ENCODE measurements at regions not wholly inside any gene's neighbourhood (a gene's known extent, or its start where the extent isn't known, plus 50 kb on each side); places are given as distances from the start of the nearest gene placed in this dataset.
"Not testable (repeated sequence)": the region's sequence is repeated elsewhere in the genome, so short reads cannot be mapped to it uniquely, and the experiment has no call there.

GRCh38 chr6:43884652-43885022 is 114.6 kb downstream of the VEGFA start:
- Histone ChIP-seq H4K20me1 (ENCODE audit: insufficient read depth, low read length) (no peaks in the 10 kb centered on the region), H3K4me3 (ENCODE audit: insufficient read depth, low read length) (no peak overlapping the region), H3K79me2 (ENCODE audit: insufficient read depth, low read length) (no peaks in the 10 kb centered on the region), H3K27ac (ENCODE audit: low read depth, low read length) (no peak overlapping the region), H3K4me2 (ENCODE audit: insufficient read depth, low read length) (no peak overlapping the region), H3K9me3 (ENCODE audit: low read depth, low read length) (no peaks in the 10 kb centered on the region), H3K4me1 (ENCODE audit: insufficient read depth, low read length) (no peaks in the 10 kb centered on the region), H2AFZ (ENCODE audit: low read length) (no peak overlapping the region), H3K36me3 (ENCODE audit: insufficient read depth, low read length) (no peaks in the 10 kb centered on the region), H3K27me3 (ENCODE audit: insufficient read depth, low read length) (no peaks in the 10 kb centered on the region)
- DNase-seq (ENCODE audit: insufficient read length, low spot score, missing footprints), result no peak
- no peak for TF ChIP-seq CTCF (IDR thresholded peaks at IDR 0.05; ENCODE audit: extremely low read depth, low read depth, low read length)

GRCh38 chr6:43883847-43884651 is 114.0 kb downstream of the VEGFA start:
- no peaks in the 10 kb centered on the region for H3K4me1 ChIP-seq (ENCODE audit: insufficient read depth, low read length)
- H3K27me3 ChIP-seq (ENCODE audit: insufficient read depth, low read length), result no peaks in the 10 kb centered on the region
- H3K36me3 ChIP-seq (ENCODE audit: insufficient read depth, low read length), result no peaks in the 10 kb centered on the region
- H3K4me2 ChIP-seq (ENCODE audit: insufficient read depth, low read length), result no peak overlapping the region
- DNase-seq (ENCODE audit: insufficient read length, low spot score, missing footprints), result peak; percentile 83
- H3K4me3 ChIP-seq (ENCODE audit: insufficient read depth, low read length), result no peak overlapping the region
- no peaks in the 10 kb centered on the region for H4K20me1 ChIP-seq (ENCODE audit: insufficient read depth, low read length)
- no peak for TF ChIP-seq CTCF (IDR thresholded peaks at IDR 0.05; ENCODE audit: extremely low read depth, low read depth, low read length)
- no peak overlapping the region for H3K27ac ChIP-seq (ENCODE audit: low read depth, low read length)
- H2AFZ ChIP-seq (ENCODE audit: low read length), result no peak overlapping the region
- no peaks in the 10 kb centered on the region for H3K79me2 ChIP-seq (ENCODE audit: insufficient read depth, low read length)
- no peaks in the 10 kb centered on the region for H3K9me3 ChIP-seq (ENCODE audit: low read depth, low read length)

GRCh38 chr6:43882690-43883448 is 112.9 kb downstream of the VEGFA start:
- H4K20me1 ChIP-seq (ENCODE audit: insufficient read depth, low read length); H3K4me3 ChIP-seq (ENCODE audit: insufficient read depth, low read length); DNase-seq (ENCODE audit: insufficient read length, low spot score, missing footprints); H3K27me3 ChIP-seq (ENCODE audit: insufficient read depth, low read length); H3K4me1 ChIP-seq (ENCODE audit: insufficient read depth, low read length); H3K9me3 ChIP-seq (ENCODE audit: low read depth, low read length); H3K27ac ChIP-seq (ENCODE audit: low read depth, low read length); H3K4me2 ChIP-seq (ENCODE audit: insufficient read depth, low read length); H2AFZ ChIP-seq (ENCODE audit: low read length); H3K79me2 ChIP-seq (ENCODE audit: insufficient read depth, low read length); H3K36me3 ChIP-seq (ENCODE audit: insufficient read depth, low read length): not testable (repeated sequence)

GRCh38 chr6:43880236-43881137 is 110.5 kb downstream of the VEGFA start:
- no peaks in the 10 kb centered on the region for H3K27me3 ChIP-seq (ENCODE audit: insufficient read depth, low read length)
- DNase-seq (ENCODE audit: insufficient read length, low spot score, missing footprints), result no peak
- no peaks in the 10 kb centered on the region for H3K9me3 ChIP-seq (ENCODE audit: low read depth, low read length)
- no peaks in the 10 kb centered on the region for H3K36me3 ChIP-seq (ENCODE audit: insufficient read depth, low read length)
- no peaks in the 10 kb centered on the region for H4K20me1 ChIP-seq (ENCODE audit: insufficient read depth, low read length)
- H3K4me1 ChIP-seq (ENCODE audit: insufficient read depth, low read length), result peaks cover 4% of the 10 kb centered on the region
- H3K79me2 ChIP-seq (ENCODE audit: insufficient read depth, low read length), result no peaks in the 10 kb centered on the region
- no peak overlapping the region for H3K4me2 ChIP-seq (ENCODE audit: insufficient read depth, low read length)
- TF ChIP-seq CTCF (IDR thresholded peaks at IDR 0.05; ENCODE audit: extremely low read depth, low read depth, low read length), result no peak
- no peak overlapping the region for H2AFZ ChIP-seq (ENCODE audit: low read length)
- H3K4me3 ChIP-seq (ENCODE audit: insufficient read depth, low read length), result no peak overlapping the region
- no peak overlapping the region for H3K27ac ChIP-seq (ENCODE audit: low read depth, low read length)

Measured in osteoblast (primary cell).